Activated CD4-positive, alpha-beta T cell treated with anti-CD3 and anti-CD28 coated beads for 4 hours (primary cell): ENCODE measurements at regions not wholly inside any gene's neighbourhood (a gene's known extent, or its start where the extent isn't known, plus 50 kb on each side); places are given as distances from the start of the nearest gene placed in this dataset.
"Not testable (repeated sequence)": the region's sequence is repeated elsewhere in the genome, so short reads cannot be mapped to it uniquely, and the experiment has no call there.

ENCODE experiments used
- DNase-seq, 2 donors: peaks; one replicate each; pipeline ENCODE4 v3.0.0-alpha.2; 2020

DNA sequence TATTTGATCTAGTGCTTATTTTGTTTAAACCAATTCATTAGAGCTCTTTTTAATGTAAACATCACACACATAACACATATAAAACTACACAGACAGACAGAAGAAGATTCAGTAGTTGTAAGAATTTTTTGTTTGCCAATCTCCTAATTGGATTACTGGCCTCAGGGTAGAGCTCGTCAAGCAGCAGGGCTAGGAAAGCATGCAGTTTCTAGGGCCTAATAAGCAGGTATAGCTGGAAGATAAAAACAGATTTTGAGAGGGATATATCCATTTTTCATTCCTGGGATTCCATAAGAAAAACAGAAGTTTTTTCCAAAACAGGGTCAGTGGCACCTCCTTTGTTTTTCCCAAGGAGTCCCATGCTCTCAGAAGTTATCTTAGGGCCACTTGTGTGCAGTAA is 265.2 kb upstream of the SGO1 start:
- no peak for DNase-seq

DNA sequence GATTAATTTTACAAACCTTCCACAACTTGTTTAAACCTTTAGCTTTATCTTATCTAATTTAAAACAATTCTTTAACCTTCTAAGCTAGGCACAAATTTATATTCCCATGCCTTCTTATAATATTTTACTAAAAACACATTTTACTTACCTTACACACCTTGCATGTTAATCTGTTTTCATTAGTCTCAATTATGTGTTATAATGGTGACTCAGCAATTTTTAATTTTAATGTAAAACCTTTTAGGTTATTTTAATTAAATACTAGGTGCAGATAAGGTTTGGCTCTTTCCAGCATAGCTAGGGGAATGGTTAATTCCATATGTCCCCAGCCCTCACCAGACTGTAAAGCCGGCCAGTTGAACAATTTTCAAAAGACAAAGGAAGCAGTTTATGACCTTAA is 264.6 kb upstream of the SGO1 start:
- no peak for DNase-seq

DNA sequence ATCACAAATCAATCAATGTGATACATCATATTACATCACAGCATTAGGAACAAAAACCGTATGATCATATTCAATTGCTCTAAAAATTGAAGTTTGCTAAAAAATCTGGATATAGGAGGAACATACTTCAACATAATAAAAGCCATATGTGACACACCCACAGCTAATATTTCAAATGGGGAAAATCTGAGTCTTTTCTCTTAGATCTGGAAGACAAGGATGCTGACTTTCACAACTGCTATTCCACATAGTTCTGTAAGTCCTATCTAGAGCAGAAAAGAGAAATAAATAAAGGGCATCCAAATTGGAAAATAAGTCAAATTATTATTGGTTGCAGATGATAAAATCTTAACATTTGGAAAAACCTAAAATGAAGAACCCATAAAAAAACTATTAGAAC is 256.8 kb upstream of the SGO1 start:
- DNase-seq: no peak

DNA sequence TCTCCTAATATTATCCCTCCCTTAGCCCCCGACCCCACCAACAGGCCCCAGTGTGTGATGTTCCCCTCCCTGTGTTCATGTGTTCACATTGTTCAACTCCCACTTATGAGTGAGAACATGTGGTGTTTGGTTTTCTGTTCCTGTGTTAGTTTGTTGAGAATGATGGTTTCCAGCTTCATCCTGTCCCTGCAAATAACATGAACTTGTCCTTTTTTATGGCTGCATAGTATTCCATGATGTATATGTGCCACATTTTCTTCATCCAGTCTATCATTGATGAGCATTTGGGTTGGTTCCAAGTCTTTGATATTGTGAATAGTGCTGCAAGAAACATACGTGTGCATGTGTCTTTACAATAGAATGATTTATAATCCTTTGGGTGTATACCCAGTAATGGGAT is 241.3 kb upstream of the SGO1 start:
- DNase-seq: not testable (repeated sequence)

DNA sequence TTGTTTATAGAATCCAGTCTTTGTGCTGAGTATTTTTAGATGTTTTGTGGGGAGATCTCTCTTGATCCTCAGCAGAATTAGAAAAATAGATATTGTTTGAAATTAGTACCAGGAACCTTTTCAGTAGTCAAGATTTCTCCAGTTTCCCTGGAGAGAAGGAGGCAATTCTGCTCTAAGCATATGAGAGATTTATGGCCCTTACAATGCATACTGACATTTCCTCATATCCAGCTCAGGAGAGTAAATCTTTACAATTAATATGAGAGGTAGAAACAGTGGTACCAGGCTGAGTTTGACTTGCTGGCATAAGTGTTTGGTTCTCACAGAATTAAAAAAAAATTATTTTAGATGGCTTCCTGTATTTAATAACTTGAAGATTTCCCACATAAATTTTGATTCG is 239.1 kb upstream of the SGO1 start:
- no peak for DNase-seq

DNA sequence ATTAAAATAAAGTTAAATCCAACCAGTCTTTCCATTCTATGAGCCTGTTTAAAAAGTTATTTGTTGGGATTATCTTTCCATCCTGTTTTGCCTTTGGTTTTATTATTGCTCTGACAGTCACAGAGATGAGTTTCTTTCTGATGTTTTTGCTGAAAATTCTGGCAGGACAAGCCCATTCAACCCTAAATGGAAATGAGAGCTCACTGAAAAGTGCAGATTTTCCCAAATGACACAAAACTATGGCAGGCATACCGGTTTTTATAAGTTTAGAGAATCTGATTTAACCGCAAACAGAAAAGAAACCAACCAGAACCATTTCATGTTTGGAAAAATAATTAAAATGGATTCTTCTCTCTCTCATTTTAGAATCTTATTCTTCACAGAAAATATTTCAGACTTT is 238.1 kb upstream of the SGO1 start:
- DNase-seq: no peak

DNA sequence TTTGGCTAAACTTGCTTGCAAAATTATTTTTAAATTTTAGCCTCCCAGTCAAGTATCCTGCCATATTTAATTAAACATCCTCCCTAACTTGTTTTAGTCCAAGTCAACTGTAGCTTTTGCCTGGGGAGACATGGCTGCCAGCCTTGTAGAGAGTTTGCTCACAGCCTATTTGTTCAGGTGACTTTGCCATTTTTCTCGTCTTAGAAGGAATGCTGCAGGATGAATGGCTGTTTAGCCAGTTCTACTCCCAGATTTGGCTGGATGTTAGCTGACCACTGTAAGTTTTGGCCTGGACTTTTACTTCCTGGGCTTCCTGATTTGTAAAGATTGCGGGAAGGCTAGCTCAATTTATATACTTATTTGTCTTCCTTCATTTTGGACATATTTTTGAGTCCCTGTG is 236.4 kb upstream of the SGO1 start:
- DNase-seq: no peak

DNA sequence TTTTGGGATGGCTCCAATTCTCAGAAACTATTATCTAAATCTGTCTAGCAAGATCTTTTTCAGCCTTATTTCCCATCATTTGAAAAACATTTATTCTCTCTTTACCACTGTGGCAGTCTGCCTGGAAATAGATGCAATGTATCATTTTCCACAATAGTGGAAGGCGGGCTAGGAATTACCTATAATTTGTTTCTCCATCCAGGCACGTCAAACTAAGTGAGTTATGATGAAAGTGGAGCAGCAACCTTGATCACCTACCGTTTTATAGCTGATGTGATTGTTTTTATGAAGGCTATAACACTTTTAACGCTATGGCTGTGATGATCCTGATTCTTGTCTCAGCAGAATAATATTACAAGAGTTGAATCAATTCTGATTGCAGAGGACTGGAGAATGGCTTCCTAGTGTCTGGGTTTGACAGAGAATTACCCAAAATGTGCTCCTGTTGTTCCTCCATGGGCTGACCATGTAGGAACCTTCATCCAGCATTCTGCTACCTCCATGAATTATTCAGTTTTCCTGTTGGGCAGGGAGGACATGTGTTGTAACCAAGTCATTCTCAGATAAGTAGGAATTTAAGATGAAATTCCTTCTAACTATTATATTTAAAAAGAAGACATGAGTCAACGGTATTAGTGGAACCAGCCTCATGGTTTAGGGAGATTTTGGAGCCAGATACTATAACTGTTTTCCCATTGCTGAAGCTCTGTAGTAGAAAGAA is 231.5 kb upstream of the SGO1 start:
- DNase-seq: no peak

DNA sequence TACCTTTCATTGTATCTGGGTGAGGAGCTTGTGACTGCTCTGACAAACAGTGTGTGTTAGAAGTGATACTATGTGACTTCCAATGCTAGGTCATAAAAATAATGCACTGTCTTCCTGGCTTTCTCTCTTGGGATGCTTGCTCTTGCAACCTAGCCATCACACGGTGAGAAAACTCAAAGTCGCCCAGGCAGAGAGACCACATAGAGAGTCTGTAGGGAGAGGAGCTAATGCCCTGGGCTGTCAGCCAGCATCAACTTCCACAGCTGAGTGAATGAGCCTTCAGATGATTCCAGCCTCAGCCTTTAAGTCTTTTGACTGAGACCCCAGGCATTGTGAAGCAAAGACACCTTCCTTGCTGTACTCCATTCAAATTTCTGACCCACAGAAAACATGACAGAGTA is 220.6 kb upstream of the SGO1 start:
- no peak for DNase-seq

DNA sequence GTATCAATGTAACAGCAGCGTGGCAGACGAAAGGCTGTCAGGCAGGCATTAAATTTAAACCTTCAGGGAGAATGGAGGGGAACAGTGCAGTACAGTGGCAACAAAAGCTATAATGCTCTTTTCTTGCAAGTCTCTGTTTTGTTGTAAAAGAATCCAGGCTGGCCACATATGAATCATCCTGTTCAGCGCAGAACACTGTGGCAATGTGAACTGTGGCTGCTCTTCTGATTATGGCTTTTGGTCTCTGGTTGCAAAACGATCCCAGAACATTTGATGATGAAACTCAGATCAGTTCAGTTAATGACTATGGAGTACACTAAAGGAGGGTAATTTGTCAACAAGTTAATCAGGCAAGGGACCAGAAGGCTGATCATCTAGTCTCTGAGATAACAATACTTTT is 219.7 kb upstream of the SGO1 start:
- DNase-seq: no peak

DNA sequence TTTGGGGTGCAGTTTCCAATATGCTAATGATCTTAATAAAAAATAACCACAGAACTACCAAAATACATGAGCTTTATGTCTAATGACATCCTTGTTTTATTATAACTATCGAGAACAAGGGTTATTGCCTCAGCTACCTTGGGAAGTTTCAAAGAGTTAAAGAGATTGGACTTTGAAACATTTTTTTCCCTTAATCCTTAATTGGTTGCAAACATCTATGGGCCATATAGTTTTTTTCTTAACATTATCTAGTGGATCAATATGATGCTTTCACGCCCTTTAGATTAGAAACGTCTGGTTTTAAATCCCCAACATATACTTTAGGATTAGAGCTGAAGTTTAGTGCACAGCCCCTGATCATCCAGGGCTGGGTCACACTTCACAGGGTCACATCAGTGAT is 219.2 kb upstream of the SGO1 start:
- no peak for DNase-seq

DNA sequence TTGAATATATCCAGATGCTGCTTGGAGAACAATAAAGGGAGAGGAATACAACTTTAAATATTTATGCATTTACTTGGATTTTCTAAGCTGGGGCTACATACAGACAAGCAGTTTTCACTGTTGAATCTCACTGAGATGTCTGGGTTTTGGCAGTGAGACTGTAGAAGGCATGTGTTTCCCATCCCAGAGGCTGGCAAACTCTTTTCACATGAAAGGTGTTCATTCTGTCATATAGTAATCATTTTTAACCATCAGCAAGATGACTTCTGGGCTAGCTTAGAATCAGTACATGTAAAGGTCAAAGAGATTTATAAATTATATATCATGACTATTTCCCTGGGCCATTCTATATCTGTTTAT is 218.7 kb upstream of the SGO1 start:
- no peak for DNase-seq

DNA sequence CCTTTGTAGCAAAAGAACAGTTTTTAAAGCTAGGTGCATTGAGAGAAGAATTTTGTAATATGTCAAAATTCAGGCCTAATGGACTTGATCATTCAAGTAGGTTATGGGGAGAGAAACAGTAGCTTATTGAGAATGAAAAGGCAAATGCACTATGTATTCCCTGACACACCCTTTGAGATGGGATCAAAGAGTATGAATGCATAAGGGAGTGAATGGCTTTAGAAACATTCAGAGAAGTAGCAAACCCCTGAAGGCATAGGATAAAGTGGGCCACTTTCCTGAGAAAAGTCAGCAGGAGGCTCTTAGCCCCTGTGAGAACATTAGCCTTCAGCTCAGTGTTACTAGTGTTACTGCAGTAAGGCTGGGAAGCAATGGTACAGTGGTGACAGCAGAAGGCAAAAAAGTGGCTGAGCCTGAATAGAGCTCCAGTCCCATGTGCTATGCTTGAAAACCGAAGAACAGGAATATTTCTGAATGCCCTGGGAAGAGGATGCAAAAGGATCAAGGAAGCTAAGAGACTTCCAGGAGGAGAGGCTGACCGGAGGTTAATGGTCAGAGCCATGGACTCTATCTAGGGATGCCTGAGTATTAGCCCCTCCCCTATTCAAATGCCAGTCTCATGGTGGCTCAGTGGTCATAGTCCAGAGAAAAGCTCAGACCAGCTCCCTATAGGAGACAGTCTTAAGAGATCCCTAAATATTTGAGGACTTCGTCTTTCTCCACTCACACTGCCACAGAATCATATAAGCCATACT is 218.2 kb upstream of the SGO1 start:
- no peak for DNase-seq

DNA sequence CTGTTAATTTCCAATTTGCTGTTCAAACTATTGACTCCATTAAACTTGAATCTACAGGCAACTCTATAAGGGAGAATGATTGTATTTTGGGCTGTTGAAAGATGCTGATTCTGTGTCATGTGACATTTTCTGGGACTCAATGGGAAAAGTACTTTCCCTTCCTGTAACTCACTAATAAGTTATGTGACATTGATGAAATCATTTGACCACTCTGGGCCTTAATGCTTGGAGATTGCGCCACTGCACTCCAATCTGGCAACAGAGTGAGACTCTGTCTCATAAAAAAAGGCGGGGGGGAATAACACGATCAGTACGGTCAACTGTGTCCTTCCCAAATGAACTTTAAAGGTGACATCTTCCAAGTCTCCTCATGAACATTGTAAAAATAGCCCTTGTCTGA is 215.2 kb upstream of the SGO1 start:
- no peak for DNase-seq

DNA sequence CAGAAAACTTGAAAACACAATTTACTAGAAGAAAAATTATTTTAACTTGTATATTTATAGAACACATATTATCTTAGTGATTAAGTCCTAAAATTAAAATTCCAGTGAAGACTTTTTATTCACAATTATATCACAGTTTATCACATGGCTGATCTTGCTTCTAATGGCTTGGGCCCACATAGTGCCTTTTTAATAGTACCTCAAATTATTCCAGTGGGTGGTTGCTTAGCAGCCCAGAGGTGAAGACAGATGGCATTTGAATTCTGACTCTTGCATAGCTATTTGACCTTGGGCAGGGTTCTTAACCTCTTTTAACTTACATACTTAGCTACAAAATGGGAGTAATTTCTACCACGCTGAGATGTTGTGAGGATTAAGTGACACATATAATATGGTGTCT is 214.7 kb upstream of the SGO1 start:
- no peak for DNase-seq

DNA sequence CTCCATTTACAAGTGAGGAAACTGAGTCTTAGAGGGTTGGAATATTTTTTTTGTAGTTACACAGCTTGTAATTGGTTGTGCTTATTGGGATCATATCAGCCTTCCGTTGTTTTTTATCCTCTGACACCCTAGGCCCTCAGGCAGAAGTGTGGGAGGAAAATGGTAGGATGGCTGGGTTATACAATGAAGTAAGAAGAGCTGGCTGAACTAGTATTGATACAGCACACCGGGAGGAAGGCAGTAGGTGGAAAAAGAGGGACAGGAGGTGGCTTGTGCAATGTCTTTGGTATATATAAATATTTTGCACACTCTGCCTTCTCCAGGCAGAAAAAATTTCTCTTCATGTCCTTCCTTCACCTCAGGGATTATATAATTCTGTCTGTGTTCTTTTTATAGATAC is 214.3 kb upstream of the SGO1 start:
- DNase-seq: no peak

DNA sequence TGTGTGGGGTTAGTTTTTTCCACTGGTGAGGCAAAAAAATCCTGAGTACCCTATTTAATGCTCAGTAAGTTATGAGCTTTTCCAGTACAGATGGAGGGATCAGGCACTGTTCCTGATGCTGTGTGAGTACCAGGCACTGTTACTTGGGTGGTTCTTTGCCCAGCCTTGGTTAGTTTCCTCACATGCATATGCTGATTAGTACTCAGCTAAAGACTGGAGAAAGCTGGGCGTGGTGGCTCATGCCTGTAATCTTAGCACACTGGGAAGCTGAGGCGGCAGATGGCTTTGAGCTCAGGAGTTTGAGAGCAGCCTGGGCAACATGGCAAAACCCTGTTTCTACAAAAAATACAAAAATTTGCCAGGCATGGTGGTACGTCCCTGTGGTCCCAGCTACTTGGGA is 210.3 kb upstream of the SGO1 start:
- DNase-seq: no peak

DNA sequence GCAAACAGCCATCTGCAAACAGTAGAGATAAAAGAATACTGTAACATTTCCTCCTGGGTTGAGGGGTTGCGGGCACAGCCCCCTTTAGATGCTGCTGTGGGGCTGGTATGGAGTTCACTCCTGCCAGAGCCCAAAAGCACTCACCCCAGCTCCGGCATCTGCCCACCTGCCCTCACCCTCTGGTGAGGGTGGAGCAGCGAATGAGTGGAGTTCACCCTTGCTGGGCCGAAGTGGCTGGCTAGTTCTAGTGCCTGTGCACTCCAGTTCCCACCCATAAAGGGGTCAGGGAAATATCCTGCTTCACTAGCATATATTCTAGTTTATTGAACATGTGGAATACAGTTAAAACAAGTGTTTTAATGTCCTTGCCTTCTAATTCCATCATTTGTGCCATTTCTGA is 209.7 kb upstream of the SGO1 start:
- no peak for DNase-seq

DNA sequence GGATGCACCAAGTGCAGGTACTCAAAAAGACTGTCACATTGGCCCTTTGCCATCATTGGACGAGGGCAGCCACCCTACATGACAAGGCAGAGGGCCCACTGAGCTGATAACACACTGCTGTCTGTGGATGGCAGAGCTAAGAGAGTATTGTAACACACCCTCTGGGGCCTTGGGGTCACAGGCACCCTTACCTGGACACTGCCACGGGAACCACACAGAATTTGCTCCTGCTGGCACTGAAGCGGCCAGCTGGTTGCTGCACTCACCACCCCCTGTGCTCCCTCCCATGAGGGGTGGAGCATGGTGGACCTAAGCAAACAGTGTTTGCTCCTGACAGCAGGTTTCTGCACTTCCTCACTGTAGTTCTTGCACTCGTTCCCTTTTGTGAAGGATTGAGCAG is 208.2 kb upstream of the SGO1 start:
- no peak for DNase-seq

DNA sequence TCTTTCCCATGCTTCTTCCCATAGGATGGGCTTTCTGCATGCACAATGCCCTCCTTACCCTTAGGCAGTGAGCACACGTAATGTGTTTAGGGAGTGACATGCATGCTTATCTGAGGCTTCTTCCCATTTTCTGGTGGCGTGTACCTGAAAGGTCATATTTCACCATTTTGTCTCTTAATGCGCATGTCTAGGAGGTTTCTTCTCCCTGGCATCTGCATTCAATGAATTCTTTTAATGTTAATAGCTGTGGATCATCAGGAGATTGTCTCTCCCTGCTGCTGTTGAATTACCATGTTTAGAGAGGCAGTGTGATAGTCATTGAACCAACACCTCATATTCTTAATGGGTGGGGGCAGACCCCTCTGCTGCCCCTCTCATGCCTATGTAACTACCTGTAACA is 205.6 kb upstream of the SGO1 start:
- no peak for DNase-seq

DNA sequence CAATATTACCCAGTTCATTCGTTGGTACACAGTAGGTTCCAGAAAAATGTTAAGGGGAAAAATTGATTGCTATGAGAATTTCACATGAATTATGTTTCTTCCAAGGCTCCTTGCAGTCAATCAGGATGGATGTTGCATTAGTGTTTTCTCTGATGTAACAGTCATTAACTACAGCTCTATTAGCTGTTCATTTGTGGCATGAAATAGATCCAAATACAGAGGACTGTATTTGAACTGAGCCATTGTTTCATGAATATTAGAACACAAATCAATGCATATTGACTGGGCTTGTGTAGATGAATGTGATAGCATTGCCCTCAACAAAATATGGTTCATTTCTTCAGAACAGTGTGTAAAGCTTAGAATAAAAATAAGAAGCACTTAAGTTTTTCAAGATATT is 203.0 kb upstream of the SGO1 start:
- no peak for DNase-seq

DNA sequence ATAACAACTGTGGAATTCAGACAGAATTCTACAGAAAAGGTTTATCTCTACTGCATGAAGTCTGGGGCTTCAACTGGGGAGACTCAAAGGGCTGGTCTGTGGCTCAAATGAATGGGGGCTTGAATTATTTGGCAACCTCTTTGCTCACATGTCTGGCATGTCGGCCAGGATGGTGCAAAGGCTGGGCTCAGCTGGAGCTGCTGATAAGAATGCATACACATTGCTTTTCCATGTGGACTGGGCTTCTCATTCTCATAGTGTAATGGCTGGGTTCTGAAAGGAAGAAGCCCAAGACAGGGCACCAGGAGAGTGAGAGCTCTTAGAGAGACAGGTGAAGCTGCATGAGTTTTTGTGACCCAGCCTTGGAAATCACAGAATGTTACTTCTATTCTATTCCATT is 194.3 kb upstream of the SGO1 start:
- no peak for DNase-seq

DNA sequence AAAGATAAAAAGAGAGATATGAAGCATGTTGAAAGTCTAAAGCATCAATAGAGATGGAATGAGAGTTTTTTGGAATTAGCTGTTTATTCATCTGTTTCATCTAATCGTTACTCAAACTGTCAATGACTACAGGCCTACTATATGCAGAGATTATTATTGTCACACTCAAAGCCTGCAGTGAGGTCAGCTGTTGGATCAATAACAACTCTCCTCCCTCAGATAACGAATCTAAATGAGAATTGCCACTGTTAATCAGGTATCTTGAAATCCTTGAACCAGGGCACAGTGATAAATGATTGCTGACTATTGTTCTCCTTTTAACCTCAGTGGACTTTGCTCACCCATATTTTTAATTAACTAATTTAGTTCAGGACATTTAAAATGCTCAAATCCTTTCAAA is 192.3 kb upstream of the SGO1 start:
- no peak for DNase-seq

DNA sequence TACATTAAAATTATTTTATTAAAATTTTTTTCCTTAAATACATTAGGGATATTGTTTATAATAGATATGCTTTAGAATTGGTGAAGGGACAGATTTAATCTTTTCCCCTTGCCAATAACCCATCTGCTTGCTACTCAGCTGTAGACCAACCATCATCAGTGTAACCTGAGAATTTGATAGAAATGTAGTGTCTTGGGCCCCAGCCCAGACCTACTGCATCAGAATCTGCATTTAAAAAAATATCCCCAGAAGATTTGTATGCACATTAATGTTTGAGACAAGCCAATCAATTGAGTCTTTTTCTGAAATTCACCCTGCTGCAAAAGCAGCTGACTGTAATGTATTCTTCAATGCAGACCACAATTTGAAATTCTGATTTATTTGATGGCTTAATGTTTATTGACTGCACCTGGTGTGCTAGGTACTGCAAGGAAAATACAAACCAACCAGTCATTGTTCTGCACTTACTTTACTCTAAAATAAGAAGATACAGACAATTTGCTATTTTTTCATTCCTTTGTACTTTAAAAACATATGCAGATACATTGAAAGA is 190.7 kb upstream of the SGO1 start:
- no peak for DNase-seq

DNA sequence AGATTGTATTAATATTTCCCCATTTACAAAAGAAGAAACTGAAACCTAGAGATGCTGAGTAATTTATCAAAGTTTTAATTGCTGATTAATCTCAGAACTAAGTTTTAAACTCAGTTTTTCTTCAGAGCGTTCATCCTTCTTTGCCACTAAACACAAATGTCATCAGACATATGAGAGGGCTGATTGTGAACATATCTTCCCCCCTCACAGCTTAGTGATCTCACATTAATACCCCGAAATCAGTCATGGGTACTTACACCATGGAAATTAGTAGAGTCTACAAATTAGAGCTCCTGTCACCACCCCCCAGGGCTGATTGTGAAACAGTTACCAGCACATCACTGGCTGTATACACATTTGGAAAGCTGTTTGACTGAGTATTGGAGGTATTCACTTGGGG is 189.3 kb upstream of the SGO1 start:
- DNase-seq: no peak
